GM21723 (cell line): ENCODE measurements at regions not wholly inside any gene's neighbourhood (a gene's known extent, or its start where the extent isn't known, plus 50 kb on each side); places are given as distances from the start of the nearest gene placed in this dataset.
"Not testable (repeated sequence)": the region's sequence is repeated elsewhere in the genome, so short reads cannot be mapped to it uniquely, and the experiment has no call there.

Experiments used
- ATAC-seq: cut with Tn5 transposase; IDR thresholded peaks from one replicate; pipeline ENCODE4 v1.9.1; 2021; ENCODE audit warnings: mild to moderate bottlenecking, moderate library complexity; ENCODE audit not compliant: unreplicated experiment

DNA sequence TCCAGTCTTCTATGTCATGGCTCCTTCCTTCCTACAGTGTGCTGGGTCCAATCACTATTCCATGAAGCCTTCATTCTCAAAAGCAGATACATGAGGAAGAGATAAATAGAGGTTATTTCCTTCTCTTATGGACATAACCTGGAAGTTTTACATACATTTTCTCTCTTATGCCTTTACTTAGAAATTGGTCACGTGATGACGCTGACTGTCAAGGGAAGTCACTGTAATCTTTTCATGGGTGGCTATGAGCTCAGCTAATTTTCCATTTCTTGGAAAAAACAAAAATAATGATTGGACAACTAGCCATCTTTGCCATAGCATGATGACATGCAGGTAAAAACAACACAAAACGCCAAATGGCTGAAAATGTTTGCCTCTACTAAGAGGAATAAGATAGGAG is 151.6 kb upstream of the PRSS16 start:
- ATAC-seq: no peak

DNA sequence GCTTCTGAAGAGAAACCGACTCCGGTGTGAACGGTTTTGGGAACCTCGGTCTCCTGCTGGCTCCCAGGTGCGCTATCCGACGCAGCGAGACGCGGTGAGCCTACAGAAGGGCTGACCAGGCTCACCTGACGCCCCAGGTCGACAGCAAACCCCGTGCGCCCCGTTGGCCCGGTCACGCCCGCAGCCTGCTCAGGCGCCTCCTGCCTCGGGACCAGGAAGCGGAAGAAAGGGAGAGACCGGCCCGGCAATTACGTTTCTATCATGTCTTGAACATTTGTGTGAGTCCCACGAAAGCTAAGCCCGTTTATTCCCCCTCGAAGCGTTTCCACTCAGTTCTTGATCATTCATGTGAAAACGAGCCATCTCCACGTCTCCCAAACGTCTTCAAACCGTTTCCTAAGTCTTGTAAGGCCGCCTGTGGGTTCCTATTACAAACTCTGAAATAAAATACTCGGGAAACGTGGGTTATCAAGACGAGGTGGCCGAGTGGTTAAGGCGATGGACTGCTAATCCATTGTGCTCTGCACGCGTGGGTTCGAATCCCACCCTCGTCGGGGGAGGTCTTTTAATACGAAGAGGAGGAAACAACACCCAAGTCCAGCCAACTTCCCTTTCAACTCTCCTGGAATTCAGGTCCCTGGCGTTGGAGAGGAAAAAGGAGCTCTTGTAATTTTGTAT is 150.5 kb upstream of the PRSS16 start:
- peak; percentile 55 for ATAC-seq

DNA sequence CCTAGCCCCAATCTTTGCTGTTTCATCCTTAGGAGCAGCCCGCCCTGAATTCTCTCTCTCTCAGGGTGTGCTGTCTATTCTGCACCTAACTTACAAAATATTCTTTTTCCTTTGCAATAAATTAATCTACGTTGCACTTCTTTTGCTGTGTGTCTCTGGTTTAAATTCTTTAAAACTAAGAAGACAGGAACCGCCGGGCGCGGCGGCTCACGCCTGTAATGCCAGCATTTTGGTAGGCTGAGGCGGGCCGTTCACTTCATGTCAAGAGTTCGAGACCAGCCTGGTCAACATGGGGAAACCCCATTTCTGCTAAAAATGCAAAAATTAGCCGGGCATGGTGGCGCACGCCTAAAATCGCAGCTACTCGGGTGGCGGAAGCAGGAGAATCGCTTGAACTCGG is 148.5 kb upstream of the PRSS16 start:
- no peak for ATAC-seq

DNA sequence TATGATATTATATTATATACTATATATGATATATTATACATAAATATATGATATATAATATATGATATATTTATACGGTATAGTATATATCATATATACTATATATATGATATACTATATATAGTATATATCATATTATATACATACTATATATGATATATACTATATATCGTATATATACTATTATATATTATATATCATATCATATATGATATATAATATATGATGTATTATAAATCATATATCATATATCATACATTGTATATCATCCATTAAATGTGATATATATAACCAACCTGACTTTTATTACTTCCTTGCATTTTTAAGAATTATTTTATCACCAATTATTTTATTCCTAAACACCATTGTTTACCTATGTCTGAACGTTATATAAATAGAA is 146.6 kb upstream of the PRSS16 start:
- no peak for ATAC-seq

DNA sequence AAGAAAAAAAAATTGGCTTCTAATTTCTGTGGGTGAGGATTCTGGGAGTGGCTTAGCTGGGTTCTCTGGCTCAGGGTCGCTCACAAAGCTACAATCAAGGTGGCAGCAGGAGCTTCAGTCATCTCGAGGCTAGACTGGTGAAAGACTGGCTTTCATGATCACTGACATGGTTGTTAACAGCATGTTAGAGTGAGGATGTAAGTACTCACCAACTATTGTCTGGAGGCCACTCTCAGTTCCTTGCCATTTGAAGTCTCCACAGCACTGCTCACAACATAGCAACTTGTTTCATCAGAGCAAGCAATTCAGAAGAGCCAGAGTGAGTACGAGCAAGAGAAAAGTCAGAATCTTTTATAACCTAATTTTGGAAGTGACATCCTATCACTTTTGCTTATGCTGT is 145.7 kb upstream of the PRSS16 start:
- ATAC-seq: no peak

DNA sequence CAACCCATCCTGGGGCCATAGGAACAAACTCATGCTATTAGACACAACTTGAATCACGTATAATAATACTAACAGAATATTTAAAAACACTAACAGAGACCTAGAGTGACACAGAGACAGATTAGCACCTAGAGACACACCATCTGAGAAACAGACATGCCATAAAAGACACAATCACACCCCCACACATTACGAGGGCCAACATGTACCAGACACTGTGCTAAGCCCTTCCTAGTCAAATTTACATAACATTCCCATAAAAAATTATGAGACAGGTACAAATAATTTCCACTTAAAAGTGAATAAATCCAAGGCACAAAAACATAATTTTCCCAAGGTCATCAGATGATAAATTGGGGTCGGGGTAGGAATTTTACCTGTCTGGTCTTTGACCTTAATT is 141.1 kb upstream of the PRSS16 start:
- no peak for ATAC-seq

DNA sequence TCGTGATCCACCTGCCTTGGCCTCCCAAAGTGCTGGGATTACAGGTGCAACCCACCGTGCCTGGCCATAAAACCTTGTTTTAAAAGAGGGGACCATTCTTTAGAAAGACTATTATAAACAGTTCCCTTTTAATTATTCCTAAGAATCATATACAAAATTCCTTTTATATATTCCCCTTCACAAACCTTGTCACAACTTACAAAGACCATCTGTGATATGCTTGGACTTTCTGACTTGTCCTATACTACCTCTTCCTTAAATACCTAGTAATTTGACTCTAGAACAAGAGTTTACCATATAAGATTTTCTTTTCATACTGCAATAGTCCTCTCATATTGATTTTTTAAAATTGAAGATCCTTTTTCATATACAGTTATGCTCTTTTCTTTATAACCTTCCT is 135.8 kb upstream of the PRSS16 start:
- ATAC-seq: no peak

DNA sequence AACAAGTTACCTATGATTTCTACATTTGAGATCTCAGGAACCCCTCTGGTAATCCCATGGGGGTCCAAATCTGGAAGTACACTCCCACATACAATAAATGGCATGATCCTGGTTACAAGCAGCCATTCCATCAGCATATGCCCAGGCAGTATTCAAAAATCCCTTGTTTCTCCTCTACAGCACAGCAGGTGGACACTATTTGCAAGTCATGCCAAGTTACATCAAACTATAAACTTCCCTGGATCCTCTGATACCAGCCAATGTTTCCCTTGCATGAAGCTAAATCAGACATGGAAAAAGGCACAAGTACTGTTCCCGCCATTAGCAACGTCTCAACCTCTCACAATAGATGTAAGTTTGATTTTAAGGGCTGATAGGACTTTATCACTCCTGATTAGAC is 134.5 kb upstream of the PRSS16 start:
- no peak for ATAC-seq

DNA sequence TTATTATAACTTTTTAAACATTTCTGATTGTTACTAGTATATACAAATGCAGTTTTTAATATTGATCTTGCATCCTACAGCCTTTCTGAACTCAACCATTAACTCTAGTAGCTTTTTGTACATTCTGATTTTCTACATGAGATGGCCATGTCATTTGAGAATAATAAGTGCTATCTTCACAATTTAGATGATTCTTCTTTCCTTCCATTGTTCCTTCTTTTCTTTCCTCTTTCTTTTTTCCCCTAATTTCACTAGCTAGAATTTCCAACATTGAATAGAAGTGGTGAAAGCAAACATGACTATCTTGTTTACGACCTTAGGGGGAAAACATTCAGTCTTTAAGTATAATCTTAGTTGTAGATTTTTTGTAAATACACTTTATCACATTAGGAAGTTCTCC is 128.2 kb upstream of the PRSS16 start:
- no peak for ATAC-seq

DNA sequence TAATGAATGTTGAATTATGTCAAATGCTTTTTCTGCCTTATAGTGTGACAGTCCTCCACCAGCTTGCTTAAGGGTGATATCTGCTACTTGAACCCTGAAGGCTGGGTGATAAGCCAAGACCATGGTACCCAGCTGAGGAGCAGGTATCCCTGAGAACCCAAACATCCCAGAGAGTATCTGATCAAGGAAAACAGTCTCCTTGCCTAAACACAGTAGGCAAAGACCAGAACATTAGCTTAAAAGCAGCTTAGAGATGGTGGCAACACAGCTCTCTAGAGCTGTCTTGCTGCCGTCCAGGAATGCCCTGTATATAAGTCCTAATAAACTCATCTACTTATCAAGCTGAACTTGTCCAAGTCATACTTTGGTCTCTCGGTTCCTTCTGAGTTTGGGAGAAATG is 127.7 kb upstream of the PRSS16 start:
- no peak for ATAC-seq

DNA sequence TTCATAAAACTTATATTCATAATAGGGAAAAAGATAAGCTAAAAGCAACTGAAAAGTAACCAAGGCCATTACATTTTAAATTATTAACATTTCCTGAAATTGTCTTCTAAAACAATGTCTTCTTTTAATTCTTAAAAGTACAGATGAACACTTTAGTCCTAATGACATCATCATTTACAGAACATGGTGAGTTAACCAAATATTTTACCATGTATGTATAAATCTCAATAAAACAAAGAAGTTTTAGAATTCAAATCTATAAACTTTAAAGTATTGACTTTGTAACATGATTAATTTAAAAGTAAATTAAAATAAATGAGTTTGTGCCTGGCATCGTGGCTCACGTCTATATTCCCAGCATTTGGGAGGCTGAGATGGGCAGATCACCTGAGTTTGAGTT is 125.9 kb upstream of the PRSS16 start:
- no peak for ATAC-seq

DNA sequence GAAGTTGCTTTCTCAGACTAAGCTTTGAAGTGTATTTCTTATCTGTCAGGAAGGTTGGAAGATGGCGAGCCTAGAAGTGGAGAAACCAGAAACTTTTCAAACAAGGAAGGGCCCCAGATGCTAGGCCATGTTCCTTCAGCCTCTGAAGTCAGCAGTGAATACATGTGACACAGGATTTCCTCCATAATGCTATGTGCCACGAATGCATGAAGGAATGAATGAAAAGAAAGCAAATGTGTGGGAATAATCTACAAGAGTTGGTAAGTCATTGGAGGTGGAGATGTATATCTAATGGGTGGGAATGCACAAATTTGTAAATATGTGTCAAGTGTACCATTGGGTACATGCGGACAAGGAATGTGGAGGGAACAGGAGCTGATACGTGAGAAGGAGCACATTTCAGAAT is 123.2 kb upstream of the PRSS16 start:
- no peak for ATAC-seq

DNA sequence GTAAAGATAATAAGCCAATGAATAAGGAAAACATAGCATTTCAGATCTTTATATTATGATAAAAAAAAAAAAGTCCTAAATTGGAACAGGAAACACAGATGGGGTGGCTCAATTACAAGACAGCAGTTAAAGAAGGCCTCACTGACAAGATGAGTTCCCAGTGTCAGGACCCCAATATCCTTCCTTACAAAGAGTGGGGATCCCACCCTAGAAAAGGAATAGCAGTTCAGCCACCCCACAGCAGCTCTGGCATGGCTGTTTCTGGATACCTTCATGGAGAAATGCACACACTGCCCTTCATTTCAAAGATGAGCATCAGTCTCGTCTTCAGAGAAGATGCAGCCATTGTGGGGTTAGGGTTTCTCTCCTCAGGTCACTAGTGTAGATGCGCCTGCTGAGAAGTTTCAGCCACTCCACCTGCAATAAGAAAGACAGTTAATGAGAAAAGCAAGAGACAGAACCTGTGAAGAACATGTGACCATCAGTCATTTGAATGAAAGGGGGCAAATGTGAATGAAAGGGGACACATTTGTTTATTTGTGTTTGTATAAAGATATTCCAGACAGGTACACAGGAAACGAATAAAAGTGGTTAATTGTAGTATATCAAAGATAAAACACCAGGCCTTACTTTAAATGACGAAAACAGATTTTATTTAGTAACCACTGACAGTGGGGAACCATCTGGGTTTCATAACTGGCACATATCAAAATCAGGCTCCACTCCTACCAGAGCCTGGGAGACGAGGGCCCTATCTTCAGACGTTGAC is 121.3 kb upstream of the PRSS16 start:
- no peak for ATAC-seq

DNA sequence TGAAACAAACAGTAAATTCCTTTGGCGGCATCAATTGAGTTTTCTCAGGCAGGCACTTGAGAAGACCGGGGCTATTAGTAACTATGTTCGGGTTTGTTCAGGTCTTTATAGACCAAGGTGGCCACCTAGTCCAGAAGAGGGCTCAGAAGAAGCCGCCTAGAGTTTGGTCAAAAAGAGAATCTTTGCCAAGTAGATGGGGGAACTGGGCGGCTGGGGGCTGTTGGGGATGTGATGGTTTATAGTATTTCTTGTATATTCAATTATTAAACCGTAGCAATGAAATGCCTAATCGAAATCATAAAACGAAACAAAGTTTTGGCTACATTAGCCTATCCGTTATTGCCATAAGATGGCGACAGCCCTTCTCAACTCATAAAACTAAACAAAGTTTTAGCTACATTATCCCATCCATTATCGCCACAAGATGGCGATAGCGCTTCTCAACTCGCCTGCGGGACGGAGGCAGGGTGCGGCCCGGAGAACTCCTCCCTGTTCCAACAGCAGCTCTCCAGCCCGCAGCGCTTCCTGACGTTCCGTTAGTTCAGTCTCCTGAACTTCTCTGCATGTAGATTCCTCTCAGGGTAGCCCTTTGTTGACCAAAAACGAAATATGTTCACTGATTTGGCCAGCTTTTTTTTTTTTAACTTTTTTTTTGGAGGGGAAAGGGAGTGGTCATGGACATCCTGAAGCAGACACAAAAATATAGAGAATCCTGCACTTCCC is 120.5 kb upstream of the PRSS16 start:
- ATAC-seq: peak; percentile 62

DNA sequence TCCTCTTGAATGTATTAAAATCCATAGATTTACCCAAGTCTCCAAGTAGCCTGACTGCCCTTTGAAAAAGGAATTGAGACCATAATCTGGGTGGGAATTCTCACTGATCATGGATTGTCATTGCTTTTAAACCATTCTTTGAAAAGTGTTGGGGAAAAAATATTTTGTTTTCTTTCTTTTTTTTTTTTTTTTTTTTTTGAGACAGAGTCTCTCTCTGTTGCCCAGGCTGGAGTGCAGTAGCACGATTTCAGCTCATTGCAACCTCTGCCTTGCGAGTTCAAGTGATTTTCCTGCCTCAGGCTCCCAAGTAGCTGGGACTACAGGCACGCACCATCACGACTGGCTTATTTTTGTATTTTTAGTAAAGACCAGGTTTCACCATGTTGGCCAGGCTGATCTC is 119.6 kb upstream of the PRSS16 start:
- not testable (repeated sequence) for ATAC-seq

DNA sequence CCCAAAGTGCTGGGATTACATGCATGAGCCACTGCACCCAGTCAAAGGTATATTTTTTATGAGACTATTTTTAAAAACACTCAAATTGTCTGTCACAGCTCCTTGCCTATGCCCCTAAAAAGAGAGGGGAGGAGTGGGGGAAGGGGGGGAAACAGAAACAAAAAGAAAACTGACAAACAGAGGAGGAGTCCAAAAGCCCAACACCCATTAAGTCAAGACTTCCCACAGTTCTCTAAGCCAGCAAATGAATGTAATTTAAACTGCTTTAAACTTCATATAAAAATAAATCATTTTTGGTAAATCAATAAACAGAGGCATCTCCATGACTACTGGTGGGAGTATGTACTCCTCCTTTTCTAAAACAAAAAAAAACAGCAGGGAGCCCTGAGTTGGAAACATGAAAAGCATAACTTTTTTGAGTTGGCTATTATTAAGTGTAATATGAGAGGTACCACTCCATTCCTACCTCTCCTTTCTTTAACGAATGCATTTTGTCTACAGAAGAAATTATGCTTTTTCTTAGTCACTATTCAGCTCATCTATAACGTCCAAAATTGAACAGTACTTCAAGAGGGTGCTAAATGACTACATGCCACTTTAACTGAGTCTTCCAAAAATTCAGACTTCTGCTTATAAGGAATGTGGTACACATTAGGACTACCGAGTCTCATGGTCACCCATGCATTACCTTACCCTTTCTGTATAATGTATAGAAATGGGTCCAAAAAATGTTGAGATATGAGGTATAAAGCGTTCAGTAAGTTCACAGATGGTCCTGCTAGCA is 119.0 kb upstream of the PRSS16 start:
- ATAC-seq: no peak

DNA sequence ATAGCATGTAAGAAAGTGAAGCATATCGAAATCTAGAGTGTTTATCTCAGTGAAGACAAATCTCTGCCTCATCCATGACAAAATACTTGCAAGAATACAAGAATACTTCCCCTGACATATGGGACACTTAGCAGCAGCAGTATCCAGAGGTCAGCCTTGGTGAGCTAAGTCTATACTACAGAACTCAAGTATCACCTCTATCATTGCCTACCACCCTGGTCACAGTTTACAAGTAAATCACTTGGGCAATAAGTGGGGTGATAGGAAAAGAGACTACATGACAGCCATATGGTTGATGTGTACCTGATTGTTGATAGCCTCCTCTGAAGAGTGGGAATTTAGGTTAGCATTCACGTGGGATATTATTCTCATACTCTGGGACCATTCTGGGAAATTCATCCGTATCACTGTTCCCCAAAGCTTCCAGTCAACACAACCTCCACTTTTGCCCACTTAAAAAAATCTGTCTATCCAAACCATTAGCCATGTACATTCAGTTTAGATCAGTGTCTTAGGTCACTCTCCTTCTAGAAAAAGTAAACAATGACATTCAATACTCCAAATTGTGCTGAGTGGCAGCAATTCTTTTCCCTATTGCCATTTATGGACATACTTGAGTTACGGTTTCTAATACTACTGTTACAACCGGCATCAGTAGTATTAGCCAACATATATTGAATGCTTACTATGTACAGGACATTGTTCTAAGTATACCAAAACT is 118.2 kb upstream of the PRSS16 start:
- no peak for ATAC-seq

DNA sequence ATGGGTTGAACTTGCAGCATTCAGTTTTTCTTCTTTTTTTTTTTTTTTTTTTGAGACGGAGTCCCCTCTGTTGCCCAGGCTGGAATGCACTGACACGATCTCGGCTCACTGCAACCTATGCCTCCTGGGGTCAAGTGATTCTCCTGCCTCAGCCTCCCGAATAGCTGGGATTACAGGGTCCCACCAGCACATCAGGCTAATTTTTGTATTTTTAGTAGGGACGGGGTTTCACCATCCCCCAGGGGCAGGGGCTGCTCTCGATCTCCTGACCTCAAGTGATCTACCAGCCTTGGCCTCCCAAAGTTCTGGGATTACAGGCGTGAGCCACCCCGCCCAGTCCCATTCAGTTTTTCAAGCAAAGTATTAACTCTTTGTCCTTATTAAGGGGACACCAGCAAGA is 117.6 kb upstream of the PRSS16 start:
- no peak for ATAC-seq

DNA sequence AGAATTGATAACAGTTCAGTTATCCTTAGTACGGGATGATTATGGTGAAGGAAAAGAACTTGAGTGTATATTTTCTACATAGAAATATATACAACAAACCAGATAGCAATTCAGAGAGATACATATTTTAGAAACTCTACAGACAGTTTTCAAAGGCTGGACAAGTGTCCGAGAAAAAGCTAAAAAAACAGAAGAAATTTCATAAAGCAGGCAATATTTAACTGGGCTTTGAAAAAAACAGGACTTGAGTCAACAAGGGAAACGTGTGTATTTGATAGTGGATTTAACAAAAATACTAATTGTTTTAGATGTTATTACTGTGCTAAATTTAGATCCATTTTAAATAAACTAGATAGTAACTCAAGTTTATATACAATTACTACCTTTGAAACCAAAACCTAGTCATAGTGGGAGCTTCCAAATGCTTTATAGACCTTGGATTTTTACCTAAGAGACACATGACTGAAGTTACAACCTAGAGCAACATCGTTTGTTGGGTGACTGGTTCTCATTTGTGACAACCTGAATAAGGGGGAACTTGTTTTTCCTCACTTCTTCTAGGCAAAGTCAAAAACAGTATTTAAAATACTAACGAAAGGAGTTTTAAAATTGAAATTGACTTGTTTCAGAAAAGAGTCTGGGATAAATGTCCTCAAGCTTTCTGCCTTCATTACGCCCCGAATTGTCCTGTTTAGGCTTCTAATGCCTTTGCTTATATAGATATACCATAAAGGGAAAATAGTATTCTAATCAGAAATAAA is 116.7 kb upstream of the PRSS16 start:
- ATAC-seq: no peak

DNA sequence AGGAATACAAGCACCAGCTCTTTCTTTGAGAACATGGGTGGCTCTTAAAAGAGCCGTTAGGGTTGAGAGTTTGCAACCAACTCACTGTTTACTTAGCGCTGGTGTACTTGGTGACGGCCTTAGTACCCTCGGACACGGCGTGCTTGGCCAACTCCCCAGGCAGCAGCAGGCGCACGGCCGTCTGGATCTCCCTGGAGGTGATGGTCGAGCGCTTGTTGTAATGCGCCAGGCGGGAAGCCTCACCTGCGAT is 115.3 kb upstream of the PRSS16 start:
- ATAC-seq: peak; percentile 6
